Gastrocnemius medialis (tissue), 4 donors: ENCODE measurements at regions not wholly inside any gene's neighbourhood (a gene's known extent, or its start where the extent isn't known, plus 50 kb on each side); places are given as distances from the start of the nearest gene placed in this dataset.

Source experiments
- ATAC-seq, 2 donors: fragments of 150-250 bp; one replicate each; pipeline ENCODE4 v1.9.1; 2016
- DNase-seq, 2 donors: peaks; one replicate each; pipeline ENCODE4 v3.0.0-alpha.2; 2019
- H3K27ac ChIP-seq, 4 donors: fragments of 200-600 bp; sonication (generic); 1 replicate in 1 of 4; 2 replicates in 3 of 4; pipeline ENCODE4 v1.5.1; 2016 to 2018; ENCODE audit warnings: mild to moderate bottlenecking in 2 of 4, moderate library complexity in 1 of 4
- H3K27me3 ChIP-seq, 3 donors: fragments of 200-600 bp; sonication (generic) in 2 of 3; 1 replicate in 1 of 3; 2 replicates in 2 of 3; pipeline versions ENCODE4 v1.5.1 to v1.6.0; 2016 to 2019; ENCODE audit warnings: mild to moderate bottlenecking in 1 of 3, moderate library complexity in 1 of 3
- H3K36me3 ChIP-seq, 2 donors: fragments of 200-600 bp; sonication (generic) in 1 of 2; one replicate each; pipeline ENCODE4 v1.5.1; 2017 to 2018
- H3K4me1 ChIP-seq, 2 donors: fragments of 200-600 bp; sonication (generic) in 1 of 2; one replicate each; pipeline ENCODE4 v1.5.1; 2016 to 2017; ENCODE audit warnings: mild to moderate bottlenecking in 2 of 2
- H3K4me3 ChIP-seq, 4 donors: fragments of 200-600 bp; sonication (generic) in 3 of 4; 1 replicate in 1 of 4; 2 replicates in 3 of 4; pipeline ENCODE4 v1.5.1; 2016 to 2019; ENCODE audit warnings: mild to moderate bottlenecking in 2 of 4
- H3K9me3 ChIP-seq, 3 donors: fragments of 200-600 bp; sonication (generic) in 2 of 3; 1 replicate in 1 of 3; 2 replicates in 2 of 3; pipeline ENCODE4 v1.5.1; 2016 to 2019
- POLR2A ChIP-seq, 2 donors: fragments of 450-650 bp; IDR thresholded peaks; one replicate each; pipeline ENCODE4 v1.6.1; 2017; ENCODE audit warnings: antibody characterized with exemption in 2 of 2, mild to moderate bottlenecking in 2 of 2, moderate library complexity in 2 of 2
- in situ Hi-C, 4 donors: fragments of 200-750 bp; cut with MboI; loops; one replicate each; pipeline versions ENCODE4 v1.15.0 to v1.8.0; 2017; ENCODE audit warnings: low sequenced_read_pairs in 4 of 4
- intact Hi-C: fragments of 100-400 bp; cut with DNase I; formaldehyde crosslinking; loops from one replicate; pipeline ENCODE4 v1.15.1; 2023; ENCODE audit warnings: low total_unique reads
- TF ChIP-seq, protein P1 (sequence below), 5 experiments: fragments of 450-650 bp in 3 of 5; fragments of 200-600 bp in 2 of 5; sonication (generic) in 2 of 5; IDR thresholded peaks in 4 of 5; conservative IDR thresholded peaks in 1 of 5; 1 replicate in 4 of 5; 2 replicates in 1 of 5; pipeline ENCODE4 v1.5.1; 2016 to 2019; ENCODE audit warnings: antibody characterized with exemption in 5 of 5, mild to moderate bottlenecking in 3 of 5, moderate library complexity in 3 of 5

- H3K27me3 ChIP-seq, result peaks cover 12 to 23% (median 16%) of the 10 kb centered on the region in 3 donors
- H3K36me3 ChIP-seq, result no peaks in the 10 kb centered on the region
- TF ChIP-seq, protein P1, sequence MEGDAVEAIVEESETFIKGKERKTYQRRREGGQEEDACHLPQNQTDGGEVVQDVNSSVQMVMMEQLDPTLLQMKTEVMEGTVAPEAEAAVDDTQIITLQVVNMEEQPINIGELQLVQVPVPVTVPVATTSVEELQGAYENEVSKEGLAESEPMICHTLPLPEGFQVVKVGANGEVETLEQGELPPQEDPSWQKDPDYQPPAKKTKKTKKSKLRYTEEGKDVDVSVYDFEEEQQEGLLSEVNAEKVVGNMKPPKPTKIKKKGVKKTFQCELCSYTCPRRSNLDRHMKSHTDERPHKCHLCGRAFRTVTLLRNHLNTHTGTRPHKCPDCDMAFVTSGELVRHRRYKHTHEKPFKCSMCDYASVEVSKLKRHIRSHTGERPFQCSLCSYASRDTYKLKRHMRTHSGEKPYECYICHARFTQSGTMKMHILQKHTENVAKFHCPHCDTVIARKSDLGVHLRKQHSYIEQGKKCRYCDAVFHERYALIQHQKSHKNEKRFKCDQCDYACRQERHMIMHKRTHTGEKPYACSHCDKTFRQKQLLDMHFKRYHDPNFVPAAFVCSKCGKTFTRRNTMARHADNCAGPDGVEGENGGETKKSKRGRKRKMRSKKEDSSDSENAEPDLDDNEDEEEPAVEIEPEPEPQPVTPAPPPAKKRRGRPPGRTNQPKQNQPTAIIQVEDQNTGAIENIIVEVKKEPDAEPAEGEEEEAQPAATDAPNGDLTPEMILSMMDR (IDR thresholded peaks at IDR 0.05 in 4 of 5, conservative IDR thresholded peaks at IDR 0.05 in 1 of 5), result no peak
- no peak for TF ChIP-seq POLR2A (IDR thresholded peaks at IDR 0.05)
- H3K4me3 ChIP-seq, result no peak overlapping the region
- ATAC-seq (no peak), DNase-seq (no peak)
- intact Hi-C loops, result no loop called here
- in situ Hi-C loops, result no loop called here
- H3K27ac ChIP-seq, result no peak overlapping the region
- no peaks in the 10 kb centered on the region for H3K9me3 ChIP-seq
- no peaks in the 10 kb centered on the region for H3K4me1 ChIP-seq
These were observed 63.2 kb upstream of the SLC22A11 start for GRCh38 chr11:64492561-64492960.

DNA sequence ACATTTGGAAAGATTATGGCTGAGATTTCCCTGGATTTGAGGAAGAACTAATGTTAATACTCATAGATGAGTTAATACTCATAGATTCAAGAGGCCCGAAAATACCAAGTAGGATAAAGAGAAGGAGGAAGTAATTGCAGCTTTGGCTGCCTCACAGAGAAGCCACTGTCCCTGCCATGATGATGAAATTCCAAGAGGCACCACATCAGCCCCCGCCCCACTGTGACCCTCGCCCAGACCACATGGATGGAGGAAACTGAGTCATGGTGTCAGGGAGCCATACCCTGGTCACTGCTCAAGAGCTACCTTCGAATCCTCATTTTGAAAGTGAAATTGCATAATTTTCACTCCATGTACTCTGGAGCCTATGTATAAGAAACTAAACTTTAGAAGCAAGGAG lies 57.6 kb upstream of the SLC22A11 start:
- in situ Hi-C loops, result no loop called here
- H3K9me3 ChIP-seq, result no peaks in the 10 kb centered on the region
- intact Hi-C loops, result no loop called here
- no peak overlapping the region for H3K4me3 ChIP-seq
- H3K27me3 ChIP-seq, result peaks cover 12 to 23% (median 12%) of the 10 kb centered on the region in 3 donors
- no peak for ATAC-seq
- TF ChIP-seq, protein P1 (IDR thresholded peaks at IDR 0.05 in 4 of 5, conservative IDR thresholded peaks at IDR 0.05 in 1 of 5), result no peak
- TF ChIP-seq POLR2A (IDR thresholded peaks at IDR 0.05), result no peak
- no peaks in the 10 kb centered on the region for H3K36me3 ChIP-seq
- H3K27ac ChIP-seq, result no peak overlapping the region
- no peaks in the 10 kb centered on the region for H3K4me1 ChIP-seq
- no peak for DNase-seq

- TF ChIP-seq, protein P1 (IDR thresholded peaks at IDR 0.05 in 4 of 5, conservative IDR thresholded peaks at IDR 0.05 in 1 of 5), result no peak
- TF ChIP-seq POLR2A (IDR thresholded peaks at IDR 0.05), result no peak
- ATAC-seq, result no peak
- DNase-seq, result no peak
- no peak overlapping the region for H3K27ac ChIP-seq
- peaks cover 7 to 23% (median 11%) of the 10 kb centered on the region in 3 donors for H3K27me3 ChIP-seq
- no peaks in the 10 kb centered on the region for H3K9me3 ChIP-seq
- no peak overlapping the region for H3K4me3 ChIP-seq
- no peaks in the 10 kb centered on the region for H3K36me3 ChIP-seq
- in situ Hi-C loops (no loop called here), intact Hi-C loops (no loop called here)
- H3K4me1 ChIP-seq, result no peaks in the 10 kb centered on the region
These were observed 56.3 kb upstream of the SLC22A11 start for GRCh38 chr11:64499261-64500004.

- Histone ChIP-seq H3K4me3 (no peak overlapping the region), H3K36me3 (no peaks in the 10 kb centered on the region), H3K9me3 (no peaks in the 10 kb centered on the region), H3K4me1 (no peaks in the 10 kb centered on the region), H3K27me3 (peaks cover 8 to 23% (median 8%) of the 10 kb centered on the region in 3 donors), H3K27ac (no peak overlapping the region)
- DNase-seq (no peak), ATAC-seq (no peak)
- in situ Hi-C loops, result no loop called here
- intact Hi-C loops, result no loop called here
- TF ChIP-seq POLR2A (IDR thresholded peaks at IDR 0.05), result no peak
- TF ChIP-seq, protein P1 (IDR thresholded peaks at IDR 0.05 in 4 of 5, conservative IDR thresholded peaks at IDR 0.05 in 1 of 5), result no peak
These were observed 55.3 kb upstream of the SLC22A11 start for GRCh38 chr11:64500176-64501013.
